ENCODE measurements at regions not wholly inside any gene's neighbourhood (a gene's known extent, or its start where the extent isn't known, plus 50 kb on each side); places are given as distances from the start of the nearest gene placed in this dataset.
A peak's percentile ranks its signal among the peaks of the same experiment; 100 is the strongest.
"Not testable (repeated sequence)": the region's sequence is repeated elsewhere in the genome, so short reads cannot be mapped to it uniquely, and the experiment has no call there.

- not testable (repeated sequence) for H3K36me3 ChIP-seq, DNase-seq, H3K27ac ChIP-seq
Observed at GRCh38 chr1:149673231-149673909, 89.7 kb downstream of the PPIAL4C start.

GRCh38 chr1:149674921-149675320, 91.3 kb downstream of the PPIAL4C start:
- H3K36me3 ChIP-seq; H3K4me3 ChIP-seq; H3K4me1 ChIP-seq; ATAC-seq; H3K27ac ChIP-seq; DNase-seq; intact Hi-C loops (cut with DNase I); H3K9me3 ChIP-seq; H3K27me3 ChIP-seq (ENCODE audit: low read depth): not testable (repeated sequence)

More at GRCh38 chr1:149673231-149673909, 89.7 kb downstream of the PPIAL4C start:
- H3K9me3 ChIP-seq; H3K27me3 ChIP-seq (ENCODE audit: low read depth); ATAC-seq; H3K4me1 ChIP-seq; intact Hi-C loops (cut with DNase I); H3K4me3 ChIP-seq: not testable (repeated sequence)

- not testable (repeated sequence) for H3K4me1 ChIP-seq
- peak; percentile 19 to 48 for ATAC-seq
Observed at GRCh38 chr1:149677359-149677758, 93.7 kb downstream of the PPIAL4C start.

GRCh38 chr1:149686593-149687238, 95.8 kb upstream of the FCGR1A start:
- DNase-seq; H3K27ac ChIP-seq; H3K36me3 ChIP-seq; H3K4me3 ChIP-seq; H3K4me1 ChIP-seq; H3K9me3 ChIP-seq; H3K27me3 ChIP-seq (ENCODE audit: low read depth); intact Hi-C loops (cut with DNase I): not testable (repeated sequence)
- ATAC-seq: peak; percentile 86 to 93

More at GRCh38 chr1:149677359-149677758, 93.7 kb downstream of the PPIAL4C start:
- H3K36me3 ChIP-seq; DNase-seq; intact Hi-C loops (cut with DNase I); H3K4me3 ChIP-seq; H3K9me3 ChIP-seq; H3K27ac ChIP-seq; H3K27me3 ChIP-seq (ENCODE audit: low read depth): not testable (repeated sequence)

- H3K9me3 ChIP-seq; H3K36me3 ChIP-seq; H3K4me3 ChIP-seq; H3K27me3 ChIP-seq (ENCODE audit: low read depth); DNase-seq; H3K27ac ChIP-seq; H3K4me1 ChIP-seq; ATAC-seq; intact Hi-C loops (cut with DNase I): not testable (repeated sequence)
Observed at GRCh38 chr1:149691399-149691798, 91.1 kb upstream of the FCGR1A start.

GRCh38 chr1:149692804-149693539, 89.5 kb upstream of the FCGR1A start:
- H3K9me3 ChIP-seq; H3K27me3 ChIP-seq (ENCODE audit: low read depth); H3K4me3 ChIP-seq; H3K4me1 ChIP-seq; intact Hi-C loops (cut with DNase I); H3K36me3 ChIP-seq; H3K27ac ChIP-seq: not testable (repeated sequence)
- peak; percentile 26 for DNase-seq
- peak; percentile 47 to 52 for ATAC-seq

GRCh38 chr1:149695066-149695465, 87.4 kb upstream of the FCGR1A start:
- peak; percentile 11 to 35 for ATAC-seq

GRCh38 chr1:149700220-149700619, 82.3 kb upstream of the FCGR1A start:
- H3K9me3 ChIP-seq; intact Hi-C loops (cut with DNase I); ATAC-seq; H3K4me3 ChIP-seq; H3K36me3 ChIP-seq; H3K27me3 ChIP-seq (ENCODE audit: low read depth); DNase-seq; H3K27ac ChIP-seq; H3K4me1 ChIP-seq: not testable (repeated sequence)

More at GRCh38 chr1:149695066-149695465, 87.4 kb upstream of the FCGR1A start:
- H3K9me3 ChIP-seq; H3K27me3 ChIP-seq (ENCODE audit: low read depth); H3K27ac ChIP-seq; intact Hi-C loops (cut with DNase I); H3K4me1 ChIP-seq; DNase-seq; H3K4me3 ChIP-seq; H3K36me3 ChIP-seq: not testable (repeated sequence)

- H3K27me3 ChIP-seq (ENCODE audit: low read depth); DNase-seq; H3K36me3 ChIP-seq; intact Hi-C loops (cut with DNase I); H3K9me3 ChIP-seq; H3K27ac ChIP-seq; H3K4me1 ChIP-seq; H3K4me3 ChIP-seq: not testable (repeated sequence)
- peak; percentile 50 to 65 for ATAC-seq
Observed at GRCh38 chr1:149700677-149701567, 81.6 kb upstream of the FCGR1A start.

GRCh38 chr1:149708192-149708853, 74.2 kb upstream of the FCGR1A start:
- peak in 1 of 2 donors; percentile 97 for ATAC-seq
- H3K9me3 ChIP-seq; H3K27me3 ChIP-seq (ENCODE audit: low read depth); H3K36me3 ChIP-seq; H3K4me1 ChIP-seq; H3K27ac ChIP-seq; intact Hi-C loops (cut with DNase I): not testable (repeated sequence)
- H3K4me3 ChIP-seq: peak overlapping the region; percentile 43
- peak; percentile 62 for DNase-seq

- H3K27ac ChIP-seq; H3K36me3 ChIP-seq; DNase-seq; H3K9me3 ChIP-seq; H3K4me3 ChIP-seq; H3K27me3 ChIP-seq (ENCODE audit: low read depth); intact Hi-C loops (cut with DNase I); H3K4me1 ChIP-seq: not testable (repeated sequence)
- peak; percentile 84 to 98 for ATAC-seq
Observed at GRCh38 chr1:149711651-149712050, 70.8 kb upstream of the FCGR1A start.

GRCh38 chr1:149712154-149712927, 70.2 kb upstream of the FCGR1A start:
- H3K4me3 ChIP-seq; H3K9me3 ChIP-seq; H3K4me1 ChIP-seq; H3K27ac ChIP-seq; H3K27me3 ChIP-seq (ENCODE audit: low read depth); intact Hi-C loops (cut with DNase I); H3K36me3 ChIP-seq: not testable (repeated sequence)
- peak; percentile 20 for DNase-seq
- peak; percentile 52 to 58 for ATAC-seq
